ENCODE measurements at regions not wholly inside any gene's neighbourhood (a gene's known extent, or its start where the extent isn't known, plus 50 kb on each side); places are given as distances from the start of the nearest gene placed in this dataset.

DNA sequence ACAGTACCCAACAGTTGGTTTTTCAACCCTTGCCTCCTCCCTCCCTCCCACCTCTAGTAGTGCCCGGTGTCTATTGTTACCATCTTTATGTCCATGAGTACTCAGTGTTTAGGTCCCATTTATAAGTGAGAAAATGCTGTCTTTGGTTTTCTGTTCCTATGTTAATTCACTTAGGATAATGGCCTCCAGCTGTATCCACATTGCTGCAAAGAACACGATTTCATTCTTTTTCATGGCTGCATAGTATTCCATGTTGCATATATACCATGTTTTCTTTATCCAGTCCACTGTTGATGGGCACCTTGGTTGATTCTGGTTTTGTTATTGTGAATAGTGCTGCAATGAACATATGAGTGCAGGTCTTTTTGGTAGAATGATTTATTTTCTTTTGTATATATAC, 631.3 kb downstream of the MED13L start:
- no peak for DNase-seq (ENCODE audit: low spot score)

DNA sequence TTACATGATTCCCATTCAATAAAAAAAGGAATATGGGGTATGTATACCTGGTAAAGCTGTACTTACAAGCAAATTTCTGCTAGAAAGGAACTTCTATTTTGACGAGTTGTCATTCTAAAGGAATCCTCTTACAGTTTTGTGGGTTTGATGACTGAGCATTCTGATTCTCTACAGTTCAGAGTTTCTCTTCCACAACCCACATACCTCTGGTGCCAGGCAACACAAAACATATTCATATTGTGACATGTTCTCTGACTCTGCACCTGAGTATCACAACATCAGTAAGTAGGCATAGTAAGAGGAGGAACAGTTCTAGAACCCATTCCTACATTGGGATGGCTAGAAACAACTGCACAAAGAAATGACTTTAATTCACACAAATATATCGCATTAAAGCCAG, 636.6 kb downstream of the MED13L start:
- DNase-seq (ENCODE audit: low spot score) = no peak

DNA sequence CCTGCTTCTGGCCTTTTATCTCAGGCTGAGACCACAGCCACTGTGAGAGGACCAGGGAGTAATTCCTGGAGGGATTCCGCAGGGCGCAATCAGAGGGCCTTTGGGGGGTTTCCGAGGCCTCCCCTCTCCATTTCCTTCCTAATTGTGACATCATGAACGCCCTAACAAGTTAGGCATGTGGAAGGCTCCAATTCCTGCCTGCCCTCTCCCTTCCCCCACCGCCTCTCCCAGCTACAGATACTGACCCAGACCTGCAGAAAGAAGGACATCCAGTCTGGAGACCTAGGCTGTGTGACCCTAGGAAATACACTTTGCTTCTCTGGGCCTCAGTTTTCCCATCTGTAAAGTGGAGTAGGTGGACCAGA, 637.9 kb downstream of the MED13L start:
- no peak for DNase-seq (ENCODE audit: low spot score)

DNA sequence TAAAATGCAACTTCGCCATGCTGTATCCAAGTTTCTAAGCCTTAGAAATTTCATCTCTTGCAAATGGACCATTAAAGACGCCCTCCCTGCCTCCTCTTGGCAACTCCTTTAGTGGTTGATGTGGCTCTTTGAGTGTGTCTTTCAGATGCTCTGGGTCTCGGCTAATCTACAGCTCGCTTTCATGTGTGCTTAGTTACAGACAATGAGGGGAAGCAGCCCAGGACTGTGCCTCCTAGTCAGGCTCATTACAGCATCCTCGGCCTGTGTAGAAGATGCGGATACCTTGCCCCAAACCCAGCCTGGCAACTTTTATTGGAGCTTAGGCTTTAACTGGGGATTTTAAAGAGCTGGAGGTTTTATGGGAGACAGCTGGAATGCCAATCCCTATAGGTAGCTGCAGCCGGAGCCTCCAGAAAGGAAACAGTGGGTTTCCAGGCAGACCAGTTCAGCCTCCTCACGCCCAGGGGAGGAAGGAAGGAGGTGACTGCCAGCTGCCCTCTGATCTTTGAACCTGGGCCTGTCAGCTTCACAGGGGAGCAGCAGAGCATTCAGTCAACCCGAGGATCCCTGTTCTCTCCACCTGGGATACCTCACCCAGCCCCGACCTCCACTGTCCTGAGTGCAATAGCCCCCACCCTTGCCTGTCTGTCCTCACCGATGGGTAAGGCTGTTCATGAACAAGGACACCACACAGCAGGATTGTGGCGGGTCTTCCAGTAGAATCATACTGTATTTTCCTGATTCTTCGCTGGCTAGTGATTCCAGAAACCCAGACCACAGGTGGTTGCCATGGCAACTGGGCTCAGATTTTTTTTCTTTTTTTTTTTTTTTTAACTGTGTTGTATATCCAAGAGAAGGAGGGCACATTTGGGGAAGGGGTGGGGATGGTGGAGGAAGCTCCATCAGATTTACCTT, 638.5 kb downstream of the MED13L start:
- no peak for DNase-seq (ENCODE audit: low spot score)

DNA sequence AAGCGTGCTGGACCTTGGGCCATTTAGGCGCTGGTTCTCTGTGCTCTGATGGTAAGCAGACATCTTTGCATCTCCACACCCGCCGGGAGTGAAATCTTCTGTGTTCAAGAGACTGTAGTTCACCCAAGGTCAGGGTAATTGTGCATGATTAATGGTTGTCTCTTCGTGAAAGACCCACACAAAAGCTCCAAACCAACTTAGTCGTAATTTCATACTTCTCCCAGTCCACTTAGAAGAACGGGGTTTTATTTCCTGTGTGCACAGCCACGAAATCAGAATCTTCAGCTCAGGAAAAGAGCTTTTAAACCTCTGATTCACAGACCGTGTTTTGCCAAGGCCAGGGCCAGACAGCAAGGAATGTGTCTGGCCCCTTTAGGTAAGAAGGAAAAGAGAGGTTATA, 640.9 kb downstream of the MED13L start:
- no peak for DNase-seq (ENCODE audit: low spot score)

DNA sequence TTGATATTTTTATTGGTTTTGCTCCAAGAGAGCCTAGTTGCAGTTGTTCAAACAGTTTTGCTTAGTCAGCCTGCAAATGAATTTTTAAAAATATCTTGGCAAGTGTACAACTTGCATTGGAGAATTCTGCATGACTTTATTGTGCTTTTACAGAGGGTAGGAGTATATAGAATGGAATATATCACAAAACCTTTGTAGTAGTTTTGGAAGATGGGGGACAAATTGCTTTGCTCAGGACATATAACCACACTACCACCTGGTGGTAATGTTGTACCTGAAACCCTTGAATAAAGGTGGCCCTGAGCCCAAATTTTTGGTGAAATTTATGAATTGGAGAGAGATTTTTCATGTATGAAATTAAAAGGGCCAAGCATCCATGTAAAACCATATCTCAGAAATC, 645.2 kb downstream of the MED13L start:
- no peak for DNase-seq (ENCODE audit: low spot score)

DNA sequence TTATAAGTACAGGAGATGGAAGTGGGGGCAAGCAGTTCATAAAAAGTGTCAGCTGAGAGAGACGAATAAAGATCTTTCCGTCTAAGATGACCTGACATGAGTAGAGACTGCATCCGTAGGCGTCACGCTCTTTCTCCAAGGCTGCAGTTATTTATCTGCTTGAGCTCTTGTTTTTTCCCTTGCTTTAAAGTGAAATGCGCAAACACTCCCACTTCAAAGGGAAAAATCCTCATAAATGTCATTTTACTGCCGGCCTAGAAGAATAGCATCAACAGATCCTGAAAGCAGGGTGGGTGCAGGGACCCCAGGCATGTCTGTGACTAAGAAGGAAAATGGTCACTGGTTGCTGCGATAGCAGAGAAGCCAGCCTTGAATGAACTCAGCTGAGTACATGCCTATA, 647.4 kb downstream of the MED13L start:
- no peak for DNase-seq (ENCODE audit: low spot score)

DNA sequence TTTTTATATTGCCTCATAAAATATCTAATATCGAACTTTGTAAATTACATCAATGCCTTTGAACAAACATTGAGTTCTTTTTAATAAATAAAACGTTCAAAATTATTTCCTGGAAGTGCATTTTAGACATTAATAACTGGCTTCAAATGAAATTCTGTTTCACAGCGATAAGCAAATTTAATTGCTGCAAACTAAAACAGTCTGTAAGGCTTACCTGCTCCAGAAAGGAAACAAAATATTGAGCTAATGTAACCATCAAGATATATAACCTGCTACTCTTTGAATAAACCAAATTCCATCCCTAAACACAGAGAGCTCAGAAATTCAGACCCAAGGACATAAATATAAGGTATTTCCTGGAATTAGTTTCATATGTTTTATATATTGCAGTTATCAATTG, 651.3 kb downstream of the MED13L start:
- no peak for DNase-seq (ENCODE audit: low spot score)

DNA sequence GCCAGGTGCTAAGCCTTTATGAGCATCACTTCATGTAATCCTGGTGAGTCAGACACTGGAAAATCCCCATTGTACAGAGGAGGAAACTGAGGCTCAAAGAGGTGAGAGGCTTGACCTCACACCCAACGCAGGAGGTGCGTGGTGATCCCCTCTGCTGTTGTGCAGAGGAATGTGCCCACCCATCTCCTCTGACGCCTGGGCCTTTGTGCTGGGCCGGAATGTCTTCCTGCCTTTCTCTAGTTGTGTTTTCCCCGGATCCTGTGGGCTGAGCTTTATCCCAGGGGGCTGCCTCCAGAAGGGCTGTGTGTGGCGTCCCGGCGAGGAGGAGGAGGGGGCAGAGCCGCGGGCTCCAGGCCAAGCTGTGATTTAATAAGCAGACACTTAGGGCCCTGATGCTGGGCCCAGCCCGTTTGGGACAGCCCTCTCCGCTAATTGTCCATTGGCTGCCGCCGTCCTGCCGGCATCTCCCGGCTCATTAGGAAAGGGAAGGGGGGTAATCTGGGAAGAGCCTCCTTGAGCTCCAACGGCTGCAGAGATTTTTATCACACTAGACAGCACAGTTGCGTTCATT, 653.6 kb downstream of the MED13L start:
- DNase-seq (ENCODE audit: low spot score) = no peak

DNA sequence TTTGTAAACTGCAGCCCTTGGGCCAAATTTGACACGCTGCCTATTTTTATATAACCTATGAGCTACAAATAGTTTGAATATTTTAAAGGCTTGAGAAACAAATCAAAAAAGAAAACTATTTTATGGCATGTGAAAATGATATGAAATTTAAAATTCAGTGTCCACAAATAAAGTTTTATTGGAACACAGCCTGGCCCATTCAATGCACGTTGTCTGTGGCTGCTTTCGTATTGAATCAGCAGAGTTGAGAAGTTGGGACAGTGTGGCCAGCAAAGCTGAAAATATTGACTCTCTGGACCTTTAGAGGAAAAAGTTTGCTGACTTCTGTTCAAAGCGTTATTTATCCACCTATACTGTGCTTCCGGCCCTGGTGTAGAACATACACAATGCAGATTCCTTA, 654.2 kb downstream of the MED13L start:
- no peak for DNase-seq (ENCODE audit: low spot score)

DNA sequence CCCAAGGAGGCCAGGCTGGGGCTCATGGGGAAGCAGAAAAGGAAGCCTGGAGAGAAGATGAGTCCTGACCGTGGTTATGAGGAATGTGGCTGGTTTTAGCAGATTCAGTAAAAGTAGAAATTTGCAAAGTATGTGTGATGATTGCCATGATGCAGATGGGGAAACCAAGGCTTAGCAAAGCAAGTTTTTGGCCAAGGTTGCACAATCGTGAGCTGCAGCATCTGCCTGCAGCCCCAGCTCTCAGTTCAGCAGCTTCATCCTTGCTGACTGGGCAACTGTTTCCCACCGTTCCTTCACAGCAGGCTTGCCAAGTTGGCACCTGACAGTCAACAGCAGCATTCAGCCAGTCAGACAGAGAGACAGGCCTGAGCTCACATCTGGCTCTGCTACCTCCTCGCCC, 656.7 kb downstream of the MED13L start:
- DNase-seq (ENCODE audit: low spot score) = no peak

DNA sequence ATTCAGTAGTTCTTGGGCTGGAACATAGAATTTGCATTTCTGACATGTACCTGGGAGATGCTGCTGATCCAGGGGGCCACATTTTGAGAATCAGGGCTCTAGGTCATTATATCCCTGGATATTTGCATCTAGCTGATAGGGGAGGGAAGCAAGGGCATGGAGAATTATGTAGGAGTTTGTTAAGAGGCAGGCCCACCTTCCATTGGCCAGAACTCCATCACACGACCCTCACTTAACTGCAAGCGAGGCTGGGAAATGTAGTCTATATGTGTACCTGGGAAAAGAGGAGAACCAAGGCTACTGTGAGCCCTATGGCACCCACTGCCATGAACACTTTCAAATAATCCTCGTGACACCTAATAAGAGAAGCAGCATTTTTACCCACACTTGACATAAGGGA, 657.6 kb downstream of the MED13L start:
- no peak for DNase-seq (ENCODE audit: low spot score)

DNA sequence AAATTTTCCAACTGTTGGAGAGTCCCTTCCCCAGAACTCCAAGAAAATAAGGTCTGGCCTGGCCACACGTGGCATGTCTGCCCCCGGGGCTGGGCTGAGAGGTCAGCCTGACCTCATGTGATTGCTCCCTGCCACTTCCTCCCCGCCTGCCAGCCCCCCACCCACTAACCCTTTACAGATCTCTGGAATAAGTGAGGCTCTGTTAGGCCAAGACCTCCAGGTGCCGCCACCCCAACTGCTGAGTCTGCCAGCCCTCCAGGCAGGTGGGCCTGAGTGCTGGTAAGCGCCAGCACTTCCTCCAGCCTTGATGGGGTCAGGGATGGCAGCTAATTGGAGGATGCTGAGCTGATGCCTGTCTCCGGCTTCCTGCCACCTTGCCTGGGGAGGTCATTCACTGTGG, 658.4 kb downstream of the MED13L start:
- DNase-seq (ENCODE audit: low spot score) = no peak

DNA sequence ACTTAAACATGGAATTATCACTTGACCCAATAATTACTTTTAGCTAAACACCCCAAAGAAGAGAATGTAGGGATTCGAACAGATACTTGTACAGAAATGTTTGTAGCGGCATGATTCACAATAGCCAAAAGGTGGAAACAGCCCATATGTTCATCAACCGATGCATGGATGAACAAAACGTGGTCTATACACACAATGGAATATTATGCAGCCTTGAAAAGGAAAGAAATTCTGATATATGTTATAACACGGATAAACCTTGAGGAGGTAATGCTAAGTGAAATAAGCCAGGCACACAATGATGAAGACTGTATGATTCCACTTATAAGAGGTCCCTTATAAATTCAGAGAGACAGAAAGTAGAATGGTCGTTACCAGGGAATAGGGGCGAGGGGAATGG, 659.4 kb downstream of the MED13L start:
- DNase-seq (ENCODE audit: low spot score) = no peak

DNA sequence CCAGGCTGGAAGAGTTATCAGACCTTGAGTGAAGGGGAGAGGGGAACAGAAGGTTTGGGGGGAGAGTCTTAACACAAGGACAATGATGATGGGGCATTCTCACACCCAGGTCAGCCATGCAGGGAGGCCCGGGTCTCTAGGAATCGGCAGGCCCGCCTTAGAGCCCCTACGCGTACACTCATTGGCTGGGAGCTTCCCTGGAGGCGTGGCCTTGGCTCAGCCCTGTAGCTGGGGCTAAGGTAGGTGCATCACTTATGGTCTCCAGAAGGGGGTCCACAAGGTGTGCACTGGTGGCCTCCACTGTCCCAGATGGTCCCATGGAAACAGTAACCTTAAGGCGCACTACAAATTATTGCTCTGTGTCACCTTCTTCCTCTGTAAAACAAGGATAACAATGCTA, 660.1 kb downstream of the MED13L start:
- DNase-seq (ENCODE audit: low spot score) = no peak

DNA sequence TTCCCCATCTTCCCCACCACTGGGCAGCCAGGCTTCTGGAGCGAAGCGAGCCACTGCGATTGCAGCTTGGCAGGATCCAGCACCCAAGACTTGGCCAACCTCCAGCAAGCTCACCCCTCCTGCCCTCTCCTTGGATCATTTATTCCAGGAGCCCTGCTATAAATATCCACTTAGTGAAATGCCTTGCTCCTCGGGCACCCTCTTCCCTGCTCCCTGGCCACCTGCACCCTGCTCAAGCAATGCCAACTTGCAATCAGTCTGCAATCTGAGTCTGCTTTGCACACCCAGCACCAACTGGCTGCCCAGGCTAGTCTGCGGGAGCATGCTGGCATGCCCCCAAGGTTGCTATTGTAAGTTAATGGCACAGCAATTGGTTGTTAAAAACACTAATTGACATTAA, 666.0 kb downstream of the MED13L start:
- no peak for DNase-seq (ENCODE audit: low spot score)

DNA sequence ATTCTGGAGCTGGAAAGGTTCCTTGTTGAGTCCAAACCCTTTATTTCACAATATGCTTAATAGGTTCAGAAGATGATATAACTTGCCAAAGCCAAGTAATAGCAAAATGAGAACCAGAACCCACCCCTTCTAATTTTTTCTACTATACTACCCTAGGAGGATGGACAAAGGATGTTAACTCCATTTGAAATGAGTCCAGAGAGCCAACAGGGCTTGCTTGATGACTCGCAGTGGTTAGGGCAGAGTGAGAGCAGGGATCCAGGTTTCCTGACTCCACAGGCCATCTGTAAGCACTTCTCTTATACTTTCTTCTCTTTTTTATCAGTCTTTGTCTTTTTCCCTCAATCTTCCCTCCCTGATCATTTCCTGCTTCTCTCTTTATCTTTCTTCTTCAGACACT, 668.1 kb downstream of the MED13L start:
- no peak for DNase-seq (ENCODE audit: low spot score)

DNA sequence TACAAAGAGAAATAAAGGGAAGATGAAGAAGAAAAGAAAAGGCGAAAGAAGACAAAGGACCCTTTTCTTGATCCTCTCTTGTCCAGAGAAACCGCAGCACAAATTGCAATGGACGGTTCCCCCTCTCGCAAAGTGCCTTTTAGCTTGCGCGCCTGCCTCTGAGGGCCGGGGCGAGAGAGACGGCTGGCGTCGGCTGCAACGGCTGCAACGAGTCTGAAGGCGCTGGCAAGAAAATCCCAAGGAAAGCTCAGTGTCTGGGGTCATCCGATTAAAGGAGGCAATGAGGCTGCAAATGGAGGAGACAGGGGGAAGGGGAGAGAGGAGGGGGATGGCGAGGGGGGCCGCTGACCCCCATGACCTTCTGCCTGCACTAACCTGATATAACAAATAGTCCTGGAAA, 671.5 kb downstream of the MED13L start:
- DNase-seq (ENCODE audit: low spot score) = no peak

DNA sequence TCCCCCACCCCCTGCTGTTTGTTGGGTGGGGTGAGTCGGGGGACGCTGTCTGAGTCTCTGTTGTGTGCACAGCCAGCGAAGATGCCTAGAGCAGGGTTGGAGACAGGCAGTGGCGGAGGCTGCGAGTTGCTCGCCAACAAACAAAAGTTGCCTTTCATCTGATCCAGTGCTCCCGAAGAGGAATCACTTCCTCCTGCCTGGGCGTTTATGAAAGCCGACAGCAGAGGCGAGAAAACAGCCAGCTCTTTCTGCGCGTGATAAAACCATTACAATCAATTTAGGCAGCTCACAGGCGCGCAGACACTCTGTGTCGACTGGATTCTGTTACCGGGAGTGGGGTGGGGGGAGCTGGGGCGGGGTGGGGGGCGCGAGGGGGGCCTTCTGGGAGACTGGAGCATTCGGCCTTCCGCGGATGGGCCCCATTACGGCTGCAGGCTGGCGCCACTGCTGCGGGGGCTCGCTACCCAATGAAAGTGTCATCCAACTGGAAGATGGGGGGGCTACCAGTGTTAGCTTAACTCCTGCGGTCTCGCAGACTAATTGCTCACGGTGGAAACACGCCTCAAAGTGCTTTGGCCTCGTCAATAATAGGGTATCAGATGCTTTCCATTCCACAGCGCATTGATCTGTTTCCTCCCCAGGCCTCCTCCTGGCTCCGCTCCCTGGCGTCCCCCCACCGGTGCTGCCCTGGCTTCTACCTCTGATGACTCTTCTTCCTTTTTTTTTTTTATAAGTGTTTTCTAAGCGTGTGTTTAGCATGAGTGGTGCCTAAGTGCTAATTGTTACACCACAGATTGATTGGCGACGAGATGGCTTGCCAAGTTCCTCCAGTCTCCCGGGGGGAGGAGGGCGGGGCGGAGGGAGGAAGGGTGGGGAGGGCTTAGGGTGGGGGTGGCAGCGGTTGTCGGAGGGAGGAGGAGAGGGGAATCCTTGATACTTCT, 678.4 kb downstream of the MED13L start:
- no peak for DNase-seq (ENCODE audit: low spot score)

DNA sequence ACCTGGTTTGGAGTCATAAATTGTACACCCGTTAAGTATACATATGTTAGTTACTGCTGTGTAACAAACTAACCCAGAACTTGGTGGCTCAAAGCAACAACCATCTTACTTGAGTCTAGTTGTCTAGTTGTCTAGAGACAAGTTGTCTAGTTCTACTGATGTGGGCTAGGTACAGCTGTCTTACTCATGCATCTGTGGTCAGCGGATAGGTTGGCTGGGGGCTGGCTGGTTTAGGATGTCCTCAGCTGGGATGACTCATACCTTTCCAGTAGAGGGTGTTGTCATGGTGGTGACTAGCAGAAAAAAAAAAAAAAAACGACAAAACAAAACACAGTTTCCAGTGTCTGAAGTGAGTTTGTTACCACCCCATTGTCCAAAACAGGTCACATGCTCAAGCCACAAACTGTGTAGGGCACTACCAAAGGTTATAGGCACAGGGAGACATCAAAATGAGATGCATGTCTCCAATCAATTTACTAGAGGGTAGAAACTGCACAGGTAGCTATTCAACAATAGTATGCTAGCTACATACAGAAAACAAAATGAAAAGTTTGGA, 680.3 kb downstream of the MED13L start:
- DNase-seq (ENCODE audit: low spot score) = no peak

DNA sequence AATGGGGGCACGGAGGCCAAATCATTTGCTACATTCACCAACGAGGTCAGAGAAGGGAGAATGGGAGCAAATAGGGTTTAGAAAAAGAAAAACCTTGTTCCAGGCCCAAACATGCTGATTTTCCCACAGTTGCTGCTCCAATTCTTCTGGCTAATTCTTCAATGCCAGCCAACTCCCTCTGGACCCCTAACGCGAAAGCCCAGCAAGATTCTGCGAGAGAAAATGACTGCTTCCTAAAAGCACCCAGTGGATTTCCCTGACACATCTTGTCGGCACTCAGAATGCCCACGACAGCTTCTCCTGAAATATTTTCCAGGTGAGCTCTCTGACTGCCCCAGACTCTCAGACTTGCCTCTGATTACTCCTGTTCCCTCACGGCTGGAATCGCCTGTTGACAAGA, 689.4 kb downstream of the MED13L start:
- no peak for DNase-seq (ENCODE audit: low spot score)

DNA sequence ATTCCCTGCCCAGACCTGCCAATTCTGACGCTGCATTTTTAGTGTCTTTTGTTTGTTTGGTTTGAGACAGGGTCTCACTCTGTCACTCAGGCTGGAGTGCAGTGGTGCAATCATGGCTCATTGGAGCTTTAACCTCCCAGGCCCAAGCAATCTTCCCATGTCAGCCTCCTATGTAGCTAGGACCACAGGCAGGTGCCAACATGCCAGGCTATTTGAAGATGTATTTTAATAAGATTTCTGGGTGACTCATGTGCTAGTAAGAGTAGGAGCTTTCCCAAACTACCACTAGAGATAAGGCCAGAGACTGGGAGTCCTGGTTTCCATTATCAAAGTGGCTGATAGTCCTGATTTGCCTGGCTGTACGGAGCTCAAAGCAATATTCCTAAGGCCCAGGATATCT, 693.3 kb downstream of the MED13L start:
- DNase-seq (ENCODE audit: low spot score) = no peak

All from mesenteric fat pad (tissue), 1 donor.